A549 (cell line): ENCODE measurements at regions not wholly inside any gene's neighbourhood (a gene's known extent, or its start where the extent isn't known, plus 50 kb on each side); places are given as distances from the start of the nearest gene placed in this dataset.

Experiments used
- ATAC-seq, 2 experiments: fragments of 200-7000 bp in 1 of 2; fragments of >200 bp in 1 of 2; cut with Nextera tagmentation in 1 of 2; cut with Tn5 transposase in 1 of 2; 3 replicates each; pipeline versions ENCODE4 v1.8.0 to v1.9.1; 2018 to 2020; ENCODE audit warnings: mild to moderate bottlenecking in 1 of 2, moderate library complexity in 1 of 2
- CTCF ChIA-PET: fragments of 300-600 bp; sonication (Branson Sonifier 250); formaldehyde crosslinking; extraction: SDS; loops from one replicate; lab custom pipeline; 2021; ENCODE audit warnings: antibody characterized with exemption, inconsistent platforms; lab: Yijun Ruan, JAX
- POLR2A ChIA-PET: fragments of 350-600 bp; formaldehyde crosslinking; extraction: SDS; loops from one replicate; lab custom pipeline; 2021; ENCODE audit warnings: antibody characterized with exemption, inconsistent platforms; lab: Yijun Ruan, JAX
- DNase-seq, 2 experiments: peaks; one replicate each; pipeline versions ENCODE4 v3.0.0 to v3.0.0-alpha.2; 2011 to 2016; ENCODE audit warnings: low read depth in 1 of 2, low spot score in 1 of 2
- FAIRE-seq: peaks from 2 replicates; lab custom pipeline; 2011; peaks lifted over from hg19 to GRCh38; lab: Jason Lieb, UNC
- H3K27ac ChIP-seq, 2 experiments: fragments of >200 bp; sonication (Bioruptor Twin); formaldehyde crosslinking; 3 replicates each; pipeline ENCODE4 v1.5.1; 2016 to 2017
- H3K4me1 ChIP-seq: fragments of >200 bp; sonication (Bioruptor Twin); formaldehyde crosslinking; 3 replicates; pipeline ENCODE4 v1.6.1; 2016
- H3K4me2 ChIP-seq: fragments of >200 bp; sonication (Bioruptor Twin); formaldehyde crosslinking; 3 replicates; pipeline ENCODE4 v1.6.1; 2016
- H3K4me3 ChIP-seq: fragments of >200 bp; sonication (Bioruptor Twin); formaldehyde crosslinking; 3 replicates; pipeline ENCODE4 v1.5.1; 2016
- H3K9me3 ChIP-seq: fragments of >200 bp; sonication (Bioruptor Twin); formaldehyde crosslinking; 3 replicates; pipeline ENCODE4 v1.6.1; 2016
- CHD4 ChIP-seq: fragments of 200-600 bp; sonication (generic); IDR thresholded peaks from 2 replicates; pipeline ENCODE4 v1.6.1; 2016; ENCODE audit warnings: antibody characterized with exemption, mild to moderate bottlenecking, borderline replicate concordance
- EHMT2 ChIP-seq: fragments of 200-600 bp; sonication (generic); IDR thresholded peaks from 2 replicates; pipeline ENCODE4 v1.6.1; 2016; ENCODE audit warnings: antibody characterized with exemption, low read depth, mild to moderate bottlenecking, moderate library complexity
- ESRRA ChIP-seq: fragments of 150-350 bp; IDR thresholded peaks from 2 replicates; pipeline ENCODE4 v1.6.1; 2014; ENCODE audit warnings: mild to moderate bottlenecking, low read length, borderline replicate concordance
- GATA3 ChIP-seq: IDR thresholded peaks from 2 replicates; pipeline ENCODE4 v1.6.1; 2012; ENCODE audit warnings: borderline replicate concordance
- HDAC2 ChIP-seq: fragments of 200-600 bp; sonication (generic); IDR thresholded peaks from 2 replicates; pipeline ENCODE4 v1.6.1; 2016
- KDM1A ChIP-seq: fragments of 200-600 bp; sonication (generic); IDR thresholded peaks from 2 replicates; pipeline ENCODE4 v1.6.1; 2016; ENCODE audit warnings: low read depth, mild to moderate bottlenecking
- MAFK ChIP-seq: fragments of 450-650 bp; IDR thresholded peaks from 2 replicates; pipeline ENCODE4 v1.6.1; 2014; ENCODE audit not compliant: partially characterized antibody
- MAZ ChIP-seq: fragments of 150-350 bp; IDR thresholded peaks from 2 replicates; pipeline ENCODE4 v1.6.1; 2014; ENCODE audit warnings: antibody characterized with exemption, low read depth, low read length, borderline replicate concordance
- MYC ChIP-seq: IDR thresholded peaks from 2 replicates; pipeline ENCODE4 v1.6.1; 2012; ENCODE audit warnings: mild to moderate bottlenecking, inconsistent platforms, low read length, improper control_type of control experiment, borderline replicate concordance
- NFE2L2 ChIP-seq: fragments of 150-350 bp; conservative IDR thresholded peaks from 2 replicates; pipeline ENCODE4 v1.6.1; 2014; ENCODE audit warnings: low read length
- NR3C1 ChIP-seq: fragments of >200 bp; sonication (Bioruptor Twin); formaldehyde crosslinking; IDR thresholded peaks from 3 replicates; pipeline ENCODE4 v1.6.1; 2017
- PHF8 ChIP-seq: fragments of 200-600 bp; sonication (generic); IDR thresholded peaks from 2 replicates; pipeline ENCODE4 v1.6.1; 2016; ENCODE audit warnings: low read depth, mild to moderate bottlenecking, antibody characterized with exemption, moderate library complexity, borderline replicate concordance
- POLR2AphosphoS2 ChIP-seq: conservative IDR thresholded peaks from 2 replicates; pipeline ENCODE4 v1.6.1; 2012; ENCODE audit warnings: low read length, improper control_type of control experiment, inconsistent platforms
- TP53 ChIP-seq: fragments of 250-450 bp; sonication (Bioruptor Pico); IDR thresholded peaks from 2 replicates; pipeline ENCODE4 v1.5.0; 2021; ENCODE audit warnings: mild to moderate bottlenecking, moderate library complexity
- WGBS: methylation state at CpG from one replicate; pipeline ENCODE4 v1.1.6; 2017; ENCODE audit errors: missing lambda C conversion rate; 5-methylcytosine and 5-hydroxymethylcytosine counted together
- TF ChIP-seq, protein P1 (sequence below): fragments of 450-650 bp; IDR thresholded peaks from 2 replicates; pipeline ENCODE4 v1.6.1; 2014; ENCODE audit warnings: antibody characterized with exemption
- TF ChIP-seq, protein P2 (sequence below): fragments of 250-450 bp; sonication (Bioruptor Pico); IDR thresholded peaks from 2 replicates; pipeline ENCODE4 v1.5.0; 2021; ENCODE audit warnings: mild to moderate bottlenecking, moderate library complexity, borderline replicate concordance
- TF ChIP-seq, protein P3 (sequence below): IDR thresholded peaks from 2 replicates; pipeline ENCODE4 v1.6.1; 2012
- TF ChIP-seq, protein P4 (sequence below): IDR thresholded peaks from 2 replicates; pipeline ENCODE4 v1.6.1; 2012; ENCODE audit warnings: low read depth, borderline replicate concordance
- TF ChIP-seq, protein P5 (sequence below): fragments of >200 bp; sonication (Bioruptor Twin); formaldehyde crosslinking; IDR thresholded peaks from 3 replicates; pipeline ENCODE4 v1.5.1; 2016
- TF ChIP-seq, protein P6 (sequence below): IDR thresholded peaks from 2 replicates; pipeline ENCODE4 v1.6.1; 2012

DNA sequence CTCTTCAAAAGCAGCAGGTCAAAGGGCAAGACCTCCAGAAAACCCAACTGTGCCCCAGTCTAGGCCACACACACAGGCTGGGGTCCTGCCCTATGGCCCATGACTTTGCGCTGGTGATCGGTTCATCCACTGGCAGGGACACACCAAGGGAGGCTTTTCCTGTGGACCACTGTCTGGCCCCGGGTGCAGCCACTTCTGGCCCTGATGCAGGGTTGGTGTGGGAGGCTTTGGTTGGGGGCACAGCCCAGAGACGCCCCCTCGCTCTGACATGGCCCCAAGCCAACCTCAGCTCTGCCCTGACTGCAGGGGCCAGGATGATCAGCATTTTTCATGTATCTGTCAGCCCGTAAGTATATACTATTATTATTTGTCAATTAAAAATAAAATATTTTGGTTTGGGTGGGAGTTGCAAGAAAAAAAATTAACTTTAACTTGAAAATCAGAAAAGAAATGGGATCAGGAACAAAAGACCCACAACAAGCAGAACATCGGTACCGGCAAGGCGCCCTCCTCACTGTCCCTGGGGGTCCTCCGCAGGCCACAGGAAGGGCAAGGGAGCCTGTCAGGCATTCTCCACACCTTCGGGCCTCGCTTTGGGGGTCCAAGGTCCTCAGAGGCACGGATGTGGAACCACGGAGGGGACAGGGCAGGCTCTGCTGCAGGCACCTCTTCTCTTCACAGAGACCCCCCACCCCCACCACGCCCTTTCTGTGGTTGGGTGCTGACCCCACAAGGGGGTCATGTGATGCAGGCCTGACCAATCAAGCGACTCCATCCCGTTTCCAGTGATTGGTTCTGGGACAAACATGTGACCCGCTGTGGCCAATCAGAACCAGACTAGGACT is 181.5 kb upstream of the SFSWAP start:
- ATAC-seq (no peak; a peak in 1 of 6 replicates), DNase-seq (peak in 1 of 2 experiments; percentile 9), FAIRE-seq (no peak)
- no peak overlapping the region for H3K4me3 ChIP-seq
- CTCF ChIA-PET: no interaction called here
- H3K9me3 ChIP-seq: no peaks in the 10 kb centered on the region
- no peaks in the 10 kb centered on the region for H3K4me1 ChIP-seq
- H3K27ac ChIP-seq: no peak overlapping the region
- TF ChIP-seq CHD4: no peak
- TF ChIP-seq, protein P1, sequence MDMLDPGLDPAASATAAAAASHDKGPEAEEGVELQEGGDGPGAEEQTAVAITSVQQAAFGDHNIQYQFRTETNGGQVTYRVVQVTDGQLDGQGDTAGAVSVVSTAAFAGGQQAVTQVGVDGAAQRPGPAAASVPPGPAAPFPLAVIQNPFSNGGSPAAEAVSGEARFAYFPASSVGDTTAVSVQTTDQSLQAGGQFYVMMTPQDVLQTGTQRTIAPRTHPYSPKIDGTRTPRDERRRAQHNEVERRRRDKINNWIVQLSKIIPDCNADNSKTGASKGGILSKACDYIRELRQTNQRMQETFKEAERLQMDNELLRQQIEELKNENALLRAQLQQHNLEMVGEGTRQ: peak; percentile 75
- TF ChIP-seq, all 56 proteins: peak for 1
- POLR2A ChIA-PET: no interaction called here
- 62% methylated on average over 18 of the region's 18 CpGs for WGBS
- H3K4me2 ChIP-seq: no peak overlapping the region

DNA sequence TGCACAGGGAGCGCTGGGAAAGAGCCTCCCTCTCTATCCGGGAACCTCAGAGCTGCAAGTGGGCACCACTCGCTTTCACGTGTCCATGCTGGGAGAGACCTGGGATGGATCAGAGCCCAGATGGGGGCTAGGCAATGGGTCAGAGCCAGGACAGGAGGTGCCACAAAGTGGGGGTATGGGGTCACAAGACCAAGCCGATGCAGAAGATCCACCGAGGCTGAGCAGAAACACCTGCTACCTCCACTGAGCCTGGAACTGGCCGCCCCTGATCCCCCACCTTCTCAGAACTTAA is 180.9 kb upstream of the SFSWAP start:
- DNase-seq (no peak), ATAC-seq (no peak), FAIRE-seq (no peak)
- Histone ChIP-seq H3K4me2 (no peak overlapping the region), H3K9me3 (no peaks in the 10 kb centered on the region), H3K4me3 (no peak overlapping the region), H3K27ac (no peak overlapping the region), H3K4me1 (no peaks in the 10 kb centered on the region)
- CTCF ChIA-PET: no interaction called here
- WGBS: 25% methylated on average over 7 of the region's 7 CpGs
- no peak for TF ChIP-seq NR3C1
- no peak for TF ChIP-seq MAFK
- TF ChIP-seq MYC: no peak
- no peak for TF ChIP-seq GATA3
- no peak for TF ChIP-seq EHMT2
- TF ChIP-seq PHF8: no peak
- TF ChIP-seq, protein P2, sequence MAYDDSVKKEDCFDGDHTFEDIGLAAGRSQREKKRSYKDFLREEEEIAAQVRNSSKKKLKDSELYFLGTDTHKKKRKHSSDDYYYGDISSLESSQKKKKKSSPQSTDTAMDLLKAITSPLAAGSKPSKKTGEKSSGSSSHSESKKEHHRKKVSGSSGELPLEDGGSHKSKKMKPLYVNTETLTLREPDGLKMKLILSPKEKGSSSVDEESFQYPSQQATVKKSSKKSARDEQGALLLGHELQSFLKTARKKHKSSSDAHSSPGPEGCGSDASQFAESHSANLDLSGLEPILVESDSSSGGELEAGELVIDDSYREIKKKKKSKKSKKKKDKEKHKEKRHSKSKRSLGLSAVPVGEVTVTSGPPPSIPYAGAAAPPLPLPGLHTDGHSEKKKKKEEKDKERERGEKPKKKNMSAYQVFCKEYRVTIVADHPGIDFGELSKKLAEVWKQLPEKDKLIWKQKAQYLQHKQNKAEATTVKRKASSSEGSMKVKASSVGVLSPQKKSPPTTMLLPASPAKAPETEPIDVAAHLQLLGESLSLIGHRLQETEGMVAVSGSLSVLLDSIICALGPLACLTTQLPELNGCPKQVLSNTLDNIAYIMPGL: no peak
- TF ChIP-seq, protein P3, sequence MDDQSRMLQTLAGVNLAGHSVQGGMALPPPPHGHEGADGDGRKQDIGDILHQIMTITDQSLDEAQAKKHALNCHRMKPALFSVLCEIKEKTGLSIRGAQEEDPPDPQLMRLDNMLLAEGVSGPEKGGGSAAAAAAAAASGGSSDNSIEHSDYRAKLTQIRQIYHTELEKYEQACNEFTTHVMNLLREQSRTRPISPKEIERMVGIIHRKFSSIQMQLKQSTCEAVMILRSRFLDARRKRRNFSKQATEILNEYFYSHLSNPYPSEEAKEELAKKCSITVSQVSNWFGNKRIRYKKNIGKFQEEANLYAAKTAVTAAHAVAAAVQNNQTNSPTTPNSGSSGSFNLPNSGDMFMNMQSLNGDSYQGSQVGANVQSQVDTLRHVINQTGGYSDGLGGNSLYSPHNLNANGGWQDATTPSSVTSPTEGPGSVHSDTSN: no peak
- TF ChIP-seq, protein P4, sequence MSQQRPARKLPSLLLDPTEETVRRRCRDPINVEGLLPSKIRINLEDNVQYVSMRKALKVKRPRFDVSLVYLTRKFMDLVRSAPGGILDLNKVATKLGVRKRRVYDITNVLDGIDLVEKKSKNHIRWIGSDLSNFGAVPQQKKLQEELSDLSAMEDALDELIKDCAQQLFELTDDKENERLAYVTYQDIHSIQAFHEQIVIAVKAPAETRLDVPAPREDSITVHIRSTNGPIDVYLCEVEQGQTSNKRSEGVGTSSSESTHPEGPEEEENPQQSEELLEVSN: no peak
- TF ChIP-seq POLR2AphosphoS2: no peak
- no peak for TF ChIP-seq NFE2L2
- TF ChIP-seq, protein P5, sequence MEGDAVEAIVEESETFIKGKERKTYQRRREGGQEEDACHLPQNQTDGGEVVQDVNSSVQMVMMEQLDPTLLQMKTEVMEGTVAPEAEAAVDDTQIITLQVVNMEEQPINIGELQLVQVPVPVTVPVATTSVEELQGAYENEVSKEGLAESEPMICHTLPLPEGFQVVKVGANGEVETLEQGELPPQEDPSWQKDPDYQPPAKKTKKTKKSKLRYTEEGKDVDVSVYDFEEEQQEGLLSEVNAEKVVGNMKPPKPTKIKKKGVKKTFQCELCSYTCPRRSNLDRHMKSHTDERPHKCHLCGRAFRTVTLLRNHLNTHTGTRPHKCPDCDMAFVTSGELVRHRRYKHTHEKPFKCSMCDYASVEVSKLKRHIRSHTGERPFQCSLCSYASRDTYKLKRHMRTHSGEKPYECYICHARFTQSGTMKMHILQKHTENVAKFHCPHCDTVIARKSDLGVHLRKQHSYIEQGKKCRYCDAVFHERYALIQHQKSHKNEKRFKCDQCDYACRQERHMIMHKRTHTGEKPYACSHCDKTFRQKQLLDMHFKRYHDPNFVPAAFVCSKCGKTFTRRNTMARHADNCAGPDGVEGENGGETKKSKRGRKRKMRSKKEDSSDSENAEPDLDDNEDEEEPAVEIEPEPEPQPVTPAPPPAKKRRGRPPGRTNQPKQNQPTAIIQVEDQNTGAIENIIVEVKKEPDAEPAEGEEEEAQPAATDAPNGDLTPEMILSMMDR: no peak
- POLR2A ChIA-PET: no interaction called here

DNA sequence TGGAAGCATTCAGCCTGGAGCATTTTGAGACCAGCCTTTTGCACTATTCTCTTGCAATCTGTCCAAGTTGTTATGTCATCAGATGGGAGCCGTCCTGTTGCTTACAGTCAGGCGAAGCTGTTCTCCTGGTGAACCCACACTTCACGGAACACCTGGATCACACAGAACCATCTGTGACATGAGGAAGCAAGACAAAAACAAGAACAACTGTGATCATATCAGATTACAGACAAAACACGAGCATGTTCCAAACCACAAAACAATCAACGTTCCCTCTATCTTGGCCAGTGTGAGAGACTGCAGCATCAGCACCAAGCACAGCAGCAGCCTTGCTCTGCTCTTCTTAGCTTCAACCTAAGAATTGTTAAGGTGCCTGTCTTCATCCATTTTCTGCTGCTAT is 180.5 kb upstream of the SFSWAP start:
- 46% methylated on average over 5 of the region's 5 CpGs for WGBS
- no peak for FAIRE-seq
- TF ChIP-seq MAZ: no peak
- no peak for TF ChIP-seq TP53
- TF ChIP-seq, protein P5: no peak
- TF ChIP-seq ESRRA: no peak
- TF ChIP-seq, protein P6, sequence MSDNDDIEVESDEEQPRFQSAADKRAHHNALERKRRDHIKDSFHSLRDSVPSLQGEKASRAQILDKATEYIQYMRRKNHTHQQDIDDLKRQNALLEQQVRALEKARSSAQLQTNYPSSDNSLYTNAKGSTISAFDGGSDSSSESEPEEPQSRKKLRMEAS: no peak
- no peak for TF ChIP-seq HDAC2
- TF ChIP-seq KDM1A: no peak
- TF ChIP-seq MAFK: no peak
- TF ChIP-seq EHMT2: no peak
- no peak for TF ChIP-seq NFE2L2
- TF ChIP-seq, protein P2: no peak
- TF ChIP-seq POLR2AphosphoS2: no peak

More for the DNA sequence above, 180.5 kb upstream of the SFSWAP start:
- H3K4me2 ChIP-seq: no peak overlapping the region
- CTCF ChIA-PET: no interaction called here
- H3K27ac ChIP-seq: no peak overlapping the region
- ATAC-seq (no peak), DNase-seq (no peak)
- H3K4me1 ChIP-seq: no peaks in the 10 kb centered on the region
- H3K4me3 ChIP-seq: no peak overlapping the region
- no peaks in the 10 kb centered on the region for H3K9me3 ChIP-seq
- POLR2A ChIA-PET: no interaction called here
